ENCODE measurements at regions not wholly inside any gene's neighbourhood (a gene's known extent, or its start where the extent isn't known, plus 50 kb on each side); places are given as distances from the start of the nearest gene placed in this dataset.

- no peak for TF ChIP-seq CTCF (IDR thresholded peaks at IDR 0.05; ENCODE audit: poor library complexity)
- no peak for TF ChIP-seq EZH2 (IDR thresholded peaks at IDR 0.05; ENCODE audit: borderline replicate concordance)
These were observed 92.7 kb upstream of the KLF12 start for GRCh38 chr13:74226791-74227475.
